Stomach smooth muscle (tissue), 2 donors: ENCODE measurements at regions not wholly inside any gene's neighbourhood (a gene's known extent, or its start where the extent isn't known, plus 50 kb on each side); places are given as distances from the start of the nearest gene placed in this dataset.

Experiments used
- H3K27ac ChIP-seq: one replicate; pipeline ENCODE4 v1.7.0; 2013; ENCODE audit warnings: mild to moderate bottlenecking, low read length, inconsistent platforms
- H3K27me3 ChIP-seq, 2 donors: one replicate each; pipeline ENCODE4 v1.7.0; 2013; ENCODE audit warnings: low read length in 2 of 2; ENCODE audit not compliant: insufficient read depth in 2 of 2, control insufficient read depth in 1 of 2
- H3K36me3 ChIP-seq, 2 donors: one replicate each; pipeline ENCODE4 v1.7.0; 2013; ENCODE audit warnings: low read length in 2 of 2; ENCODE audit not compliant: control insufficient read depth in 2 of 2, insufficient read depth in 2 of 2
- H3K4me1 ChIP-seq: one replicate; pipeline ENCODE4 v1.7.0; 2013; ENCODE audit warnings: low read length; ENCODE audit not compliant: control insufficient read depth, insufficient read depth
- H3K4me3 ChIP-seq, 2 donors: one replicate each; pipeline ENCODE4 v1.7.0; 2013; ENCODE audit warnings: low read length in 2 of 2
- H3K9ac ChIP-seq, 2 donors: one replicate each; pipeline ENCODE4 v1.7.0; 2013; ENCODE audit warnings: low read length in 2 of 2, mild to moderate bottlenecking in 1 of 2
- H3K9me3 ChIP-seq, 2 donors: one replicate each; pipeline ENCODE4 v1.7.0; 2013; ENCODE audit warnings: low read length in 2 of 2; ENCODE audit not compliant: control insufficient read depth in 2 of 2
- donor health status: healthy.
- donor health status: Pancreatic carcinoma.

- no peak overlapping the region for H3K9ac ChIP-seq
- H3K27me3 ChIP-seq = no peaks in the 10 kb centered on the region
- peak overlapping the region; percentile 26 to 44 for H3K4me3 ChIP-seq
- no peaks in the 10 kb centered on the region for H3K9me3 ChIP-seq
- H3K4me1 ChIP-seq = peaks cover 27% of the 10 kb centered on the region
- H3K27ac ChIP-seq = peak overlapping the region; percentile 24
- no peaks in the 10 kb centered on the region for H3K36me3 ChIP-seq
Measured at GRCh38 chr1:201695607-201696006, 133.3 kb upstream of the IPO9 start.

- Histone ChIP-seq H3K27me3 (no peaks in the 10 kb centered on the region), H3K36me3 (no peaks in the 10 kb centered on the region), H3K9me3 (no peaks in the 10 kb centered on the region), H3K4me3 (peak overlapping the region; percentile 26 to 44), H3K4me1 (peaks cover 27% of the 10 kb centered on the region), H3K27ac (peak overlapping the region; percentile 24), H3K9ac (peak overlapping the region in 1 of 2 donors; percentile 21)
Measured at GRCh38 chr1:201696217-201696761, 132.7 kb upstream of the IPO9 start.

- Histone ChIP-seq H3K27me3 (no peaks in the 10 kb centered on the region), H3K27ac (no peak overlapping the region), H3K4me3 (no peak overlapping the region), H3K36me3 (no peaks in the 10 kb centered on the region), H3K9me3 (peaks cover 0 to 4% of the 10 kb centered on the region in 2 donors), H3K9ac (no peak overlapping the region), H3K4me1 (peaks cover 27% of the 10 kb centered on the region)
Measured at GRCh38 chr1:201697174-201697573, 131.8 kb upstream of the IPO9 start.

GRCh38 chr1:201701831-201702230, 127.1 kb upstream of the IPO9 start:
- Histone ChIP-seq H3K27me3 (no peaks in the 10 kb centered on the region), H3K9me3 (peaks cover 0 to 4% of the 10 kb centered on the region in 2 donors), H3K36me3 (no peaks in the 10 kb centered on the region), H3K4me3 (no peak overlapping the region), H3K9ac (no peak overlapping the region), H3K4me1 (peaks cover 15% of the 10 kb centered on the region), H3K27ac (no peak overlapping the region)

- Histone ChIP-seq H3K27ac (peak overlapping the region; percentile 76), H3K9me3 (peaks cover 0 to 4% of the 10 kb centered on the region in 2 donors), H3K27me3 (no peaks in the 10 kb centered on the region), H3K4me3 (no peak overlapping the region), H3K36me3 (no peaks in the 10 kb centered on the region), H3K4me1 (peaks cover 19% of the 10 kb centered on the region), H3K9ac (no peak overlapping the region)
Measured at GRCh38 chr1:201702936-201703335, 126.0 kb upstream of the IPO9 start.

- Histone ChIP-seq H3K9me3 (peaks cover 0 to 4% of the 10 kb centered on the region in 2 donors), H3K27me3 (no peaks in the 10 kb centered on the region), H3K36me3 (no peaks in the 10 kb centered on the region), H3K27ac (peak overlapping the region; percentile 76), H3K4me1 (peaks cover 28% of the 10 kb centered on the region), H3K9ac (peak overlapping the region; percentile 40 to 42), H3K4me3 (peak overlapping the region in 1 of 2 donors; percentile 44)
Measured at GRCh38 chr1:201703621-201704438, 125.1 kb upstream of the IPO9 start.

GRCh38 chr1:201704439-201704792, 124.5 kb upstream of the IPO9 start:
- Histone ChIP-seq H3K9ac (no peak overlapping the region), H3K4me3 (no peak overlapping the region), H3K36me3 (no peaks in the 10 kb centered on the region), H3K27ac (peak overlapping the region; percentile 76), H3K27me3 (no peaks in the 10 kb centered on the region), H3K9me3 (peaks cover 0 to 4% of the 10 kb centered on the region in 2 donors), H3K4me1 (peaks cover 29% of the 10 kb centered on the region)

GRCh38 chr1:201705389-201705788, 123.6 kb upstream of the IPO9 start:
- Histone ChIP-seq H3K36me3 (no peaks in the 10 kb centered on the region), H3K27ac (no peak overlapping the region), H3K9me3 (peaks cover 0 to 4% of the 10 kb centered on the region in 2 donors), H3K27me3 (no peaks in the 10 kb centered on the region), H3K4me3 (no peak overlapping the region), H3K9ac (no peak overlapping the region), H3K4me1 (peaks cover 35% of the 10 kb centered on the region)

- peaks cover 0 to 4% of the 10 kb centered on the region in 2 donors for H3K9me3 ChIP-seq
- H3K4me1 ChIP-seq = peaks cover 42% of the 10 kb centered on the region
- H3K9ac ChIP-seq = no peak overlapping the region
- no peak overlapping the region for H3K27ac ChIP-seq
- H3K27me3 ChIP-seq = no peaks in the 10 kb centered on the region
- no peaks in the 10 kb centered on the region for H3K36me3 ChIP-seq
- H3K4me3 ChIP-seq = no peak overlapping the region
Measured at GRCh38 chr1:201706109-201706508, 122.8 kb upstream of the IPO9 start.

- Histone ChIP-seq H3K9me3 (peaks cover 0 to under 1% of the 10 kb centered on the region in 2 donors), H3K36me3 (no peaks in the 10 kb centered on the region), H3K4me3 (no peak overlapping the region), H3K27ac (no peak overlapping the region), H3K4me1 (peaks cover 52% of the 10 kb centered on the region), H3K9ac (no peak overlapping the region), H3K27me3 (no peaks in the 10 kb centered on the region)
Measured at GRCh38 chr1:201707027-201707426, 121.9 kb upstream of the IPO9 start.

- Histone ChIP-seq H3K27me3 (no peaks in the 10 kb centered on the region), H3K27ac (peak overlapping the region; percentile 24), H3K9ac (no peak overlapping the region), H3K4me1 (peaks cover 57% of the 10 kb centered on the region), H3K36me3 (no peaks in the 10 kb centered on the region), H3K4me3 (no peak overlapping the region), H3K9me3 (no peaks in the 10 kb centered on the region)
Measured at GRCh38 chr1:201707656-201708055, 121.3 kb upstream of the IPO9 start.
